Adrenal gland (tissue), 5 donors: ENCODE measurements at regions not wholly inside any gene's neighbourhood (a gene's known extent, or its start where the extent isn't known, plus 50 kb on each side); places are given as distances from the start of the nearest gene placed in this dataset.

ENCODE experiments used
- CTCF ChIP-seq, 6 experiments: fragments of 450-650 bp in 4 of 6; fragments of 200-600 bp in 2 of 6; sonication (generic) in 1 of 6; IDR thresholded peaks; 1 replicate in 5 of 6; 2 replicates in 1 of 6; pipeline versions ENCODE4 v1.5.1 to v1.8.0; 2016 to 2021; ENCODE audit warnings: antibody characterized with exemption in 6 of 6, mild to moderate bottlenecking in 2 of 6, moderate library complexity in 1 of 6
- POLR2A ChIP-seq, 2 donors: fragments of 450-650 bp; IDR thresholded peaks; one replicate each; pipeline ENCODE4 v1.6.1; 2017; ENCODE audit warnings: antibody characterized with exemption in 2 of 2, mild to moderate bottlenecking in 2 of 2, moderate library complexity in 1 of 2
- donor health status: DM: no; HTN: no; CAD: no.

DNA sequence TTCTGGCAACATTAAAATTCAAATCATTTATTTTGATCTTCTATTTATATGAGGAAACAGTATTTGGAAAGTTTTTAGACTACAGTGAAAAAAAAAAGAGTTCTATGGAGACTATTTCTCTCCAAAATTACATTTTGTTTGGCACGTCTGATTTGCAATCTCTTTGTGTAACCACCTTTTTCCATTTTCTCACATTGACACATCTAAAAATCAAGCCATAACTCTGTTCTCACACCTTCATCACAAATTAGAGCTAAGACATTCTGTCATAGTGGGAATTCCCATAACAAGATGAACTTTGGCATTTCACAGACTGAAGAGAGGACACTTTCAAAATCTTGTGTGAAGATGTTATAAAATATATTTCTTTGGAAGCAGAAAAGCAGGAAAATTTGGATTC lies 468.9 kb downstream of the GRIA2 start:
- TF ChIP-seq POLR2A (IDR thresholded peaks at IDR 0.05) = no peak
- TF ChIP-seq CTCF (IDR thresholded peaks at IDR 0.05) = no peak
